Naive B cell (primary cell): ENCODE measurements at regions not wholly inside any gene's neighbourhood (a gene's known extent, or its start where the extent isn't known, plus 50 kb on each side); places are given as distances from the start of the nearest gene placed in this dataset.

Experiments used
- ATAC-seq, 2 donors: fragments of 150-1000 bp; cut with Tn5 transposase; 2 replicates each; pipeline ENCODE4 v1.10.0; 2021; ENCODE audit warnings: low read depth in 2 of 2, mild to moderate bottlenecking in 2 of 2, moderate library complexity in 2 of 2
- DNase-seq: peaks from one replicate; pipeline ENCODE4 v3.0.0; 2022
- H3K27ac Mint-ChIP-seq, 6 donors: one replicate each; pipeline ENCODE4 v1.8.0; 2020 to 2022; ENCODE audit warnings: mild to moderate bottlenecking in 6 of 6, mixed read lengths in 6 of 6, moderate library complexity in 5 of 6, inconsistent platforms in 2 of 6
- H3K27me3 Mint-ChIP-seq, 3 donors: one replicate each; pipeline ENCODE4 v1.8.0; 2021 to 2022; ENCODE audit warnings: mixed read lengths in 3 of 3, mild to moderate bottlenecking in 1 of 3
- H3K36me3 Mint-ChIP-seq, 2 donors: one replicate each; pipeline ENCODE4 v1.8.0; 2020 to 2022; ENCODE audit warnings: mixed read lengths in 2 of 2, inconsistent platforms in 1 of 2, mild to moderate bottlenecking in 1 of 2
- H3K4me1 Mint-ChIP-seq, 3 donors: one replicate each; pipeline ENCODE4 v1.8.0; 2020 to 2022; ENCODE audit warnings: mixed read lengths in 3 of 3, inconsistent platforms in 1 of 3, mild to moderate bottlenecking in 1 of 3, moderate library complexity in 1 of 3
- H3K4me3 Mint-ChIP-seq, 8 donors: one replicate each; pipeline ENCODE4 v1.8.0; 2020 to 2022; ENCODE audit warnings: mild to moderate bottlenecking in 8 of 8, mixed read lengths in 8 of 8, moderate library complexity in 8 of 8, inconsistent platforms in 2 of 8
- H3K9me3 Mint-ChIP-seq, 7 donors: one replicate each; pipeline ENCODE4 v1.8.0; 2020 to 2022; ENCODE audit warnings: mixed read lengths in 7 of 7, mild to moderate bottlenecking in 5 of 7, inconsistent platforms in 2 of 7, moderate library complexity in 1 of 7

GRCh38 chr15:95733931-95734330 is 596.6 kb upstream of the NR2F2 start:
- Mint-ChIP-seq H3K27ac (no peak overlapping the region), H3K4me3 (peak overlapping the region in 3 of 8 donors; percentile 25 to 74 (median 61)), H3K9me3 (peaks cover 6 to 18% (median 13%) of the 10 kb centered on the region in 7 donors), H3K27me3 (peaks cover 0 to under 1% (median 0%) of the 10 kb centered on the region in 3 donors), H3K4me1 (peaks cover 7 to 38% (median 28%) of the 10 kb centered on the region in 3 donors), H3K36me3 (no peaks in the 10 kb centered on the region)
- DNase-seq (no peak), ATAC-seq (peak; percentile 18 to 77)

GRCh38 chr15:95734422-95735316 is 595.8 kb upstream of the NR2F2 start:
- Mint-ChIP-seq H3K27ac (peak overlapping the region in 3 of 6 donors; percentile 9 to 64 (median 26)), H3K4me3 (peak overlapping the region in 7 of 8 donors; percentile 25 to 78 (median 53)), H3K9me3 (peaks cover 6 to 18% (median 13%) of the 10 kb centered on the region in 7 donors), H3K4me1 (peaks cover 7 to 38% (median 28%) of the 10 kb centered on the region in 3 donors), H3K36me3 (no peaks in the 10 kb centered on the region), H3K27me3 (peaks cover 0 to 4% (median 0%) of the 10 kb centered on the region in 3 donors)
- ATAC-seq (no peak), DNase-seq (no peak)

GRCh38 chr15:95737060-95737459 is 593.4 kb upstream of the NR2F2 start:
- ATAC-seq (no peak), DNase-seq (no peak)
- H3K27me3 Mint-ChIP-seq: peaks cover 0 to 4% (median 0%) of the 10 kb centered on the region in 3 donors
- peaks cover 6 to 18% (median 13%) of the 10 kb centered on the region in 7 donors for H3K9me3 Mint-ChIP-seq
- H3K4me3 Mint-ChIP-seq: no peak overlapping the region
- H3K36me3 Mint-ChIP-seq: no peaks in the 10 kb centered on the region
- no peak overlapping the region for H3K27ac Mint-ChIP-seq
- peaks cover 9 to 47% (median 38%) of the 10 kb centered on the region in 3 donors for H3K4me1 Mint-ChIP-seq

DNA sequence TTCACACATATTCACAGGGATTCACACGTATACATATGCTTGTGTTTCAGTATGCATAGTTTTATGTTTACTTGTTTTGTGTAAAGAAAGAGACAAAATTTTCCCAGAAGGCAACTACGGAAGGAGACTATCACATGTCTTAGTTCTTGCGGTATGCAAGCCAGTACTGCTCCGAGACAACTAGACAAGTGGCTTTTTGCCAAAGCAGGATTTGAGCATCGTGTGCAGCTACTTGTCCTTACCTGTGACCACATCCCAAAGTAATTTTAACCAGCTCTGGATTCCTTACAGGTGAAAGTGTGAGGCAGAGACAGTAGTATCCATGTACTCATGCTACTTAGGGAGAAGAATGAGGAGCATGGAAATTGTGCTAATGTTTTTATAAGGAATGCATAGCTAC is 591.4 kb upstream of the NR2F2 start:
- Mint-ChIP-seq H3K36me3 (no peaks in the 10 kb centered on the region), H3K27ac (no peak overlapping the region), H3K4me1 (peaks cover 11 to 42% (median 36%) of the 10 kb centered on the region in 3 donors), H3K27me3 (peaks cover 0 to 4% (median 0%) of the 10 kb centered on the region in 3 donors), H3K9me3 (peaks cover 9 to 30% (median 13%) of the 10 kb centered on the region in 7 donors), H3K4me3 (no peak overlapping the region)
- no peak for ATAC-seq
- DNase-seq: no peak

DNA sequence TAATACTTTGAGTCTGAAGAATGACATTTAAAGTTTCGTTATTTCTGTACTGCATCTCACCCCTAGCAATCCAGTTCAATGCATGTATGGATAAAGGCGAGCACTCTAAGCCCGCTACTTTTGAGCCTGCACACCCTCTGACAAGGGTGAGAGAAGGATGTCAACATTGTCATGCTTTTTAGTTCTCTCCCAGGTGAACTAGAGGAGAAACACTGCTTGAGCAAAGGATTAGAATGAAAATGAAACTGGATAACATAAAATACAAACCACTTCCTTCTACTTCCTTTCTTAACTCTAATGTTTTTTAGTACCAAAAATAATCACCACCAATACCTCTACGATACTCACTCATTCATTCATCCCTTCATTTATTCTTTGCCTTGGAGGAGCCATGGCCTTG is 588.7 kb upstream of the NR2F2 start:
- ATAC-seq (no peak), DNase-seq (no peak)
- H3K27ac Mint-ChIP-seq: no peak overlapping the region

GRCh38 chr15:95742256-95742655 is 588.2 kb upstream of the NR2F2 start:
- ATAC-seq (no peak), DNase-seq (no peak)
- Mint-ChIP-seq H3K9me3 (peaks cover 0 to 16% (median 3%) of the 10 kb centered on the region in 7 donors), H3K27ac (no peak overlapping the region), H3K27me3 (peaks cover 0 to 4% (median 0%) of the 10 kb centered on the region in 3 donors), H3K36me3 (no peaks in the 10 kb centered on the region), H3K4me1 (peaks cover 3 to 16% (median 15%) of the 10 kb centered on the region in 3 donors), H3K4me3 (peak overlapping the region in 1 of 8 donors; percentile 17)

More for the DNA sequence above, 588.7 kb upstream of the NR2F2 start:
- Mint-ChIP-seq H3K27me3 (peaks cover 0 to 4% (median 0%) of the 10 kb centered on the region in 3 donors), H3K9me3 (peaks cover 0 to 18% (median 4%) of the 10 kb centered on the region in 7 donors), H3K36me3 (no peaks in the 10 kb centered on the region), H3K4me1 (peaks cover 3 to 16% (median 15%) of the 10 kb centered on the region in 3 donors), H3K4me3 (peak overlapping the region in 1 of 8 donors; percentile 17)

- H3K9me3 Mint-ChIP-seq: peaks cover 0 to 16% (median 2%) of the 10 kb centered on the region in 7 donors
- H3K4me1 Mint-ChIP-seq: peaks cover 3 to 16% (median 15%) of the 10 kb centered on the region in 3 donors
- DNase-seq (no peak), ATAC-seq (no peak)
- H3K4me3 Mint-ChIP-seq: no peak overlapping the region
- peaks cover 0 to 4% (median 0%) of the 10 kb centered on the region in 3 donors for H3K27me3 Mint-ChIP-seq
- H3K36me3 Mint-ChIP-seq: no peaks in the 10 kb centered on the region
- H3K27ac Mint-ChIP-seq: no peak overlapping the region
These were observed 587.7 kb upstream of the NR2F2 start for GRCh38 chr15:95742836-95743235.

GRCh38 chr15:95757171-95757570 is 573.3 kb upstream of the NR2F2 start:
- Mint-ChIP-seq H3K27ac (no peak overlapping the region), H3K27me3 (no peaks in the 10 kb centered on the region), H3K4me1 (no peaks in the 10 kb centered on the region), H3K9me3 (peaks cover 0 to 4% (median 0%) of the 10 kb centered on the region in 7 donors), H3K4me3 (no peak overlapping the region), H3K36me3 (no peaks in the 10 kb centered on the region)
- ATAC-seq (no peak), DNase-seq (no peak)

- no peak for ATAC-seq
- H3K36me3 Mint-ChIP-seq: no peaks in the 10 kb centered on the region
- no peaks in the 10 kb centered on the region for H3K27me3 Mint-ChIP-seq
- no peak overlapping the region for H3K4me3 Mint-ChIP-seq
- no peak for DNase-seq
- H3K9me3 Mint-ChIP-seq: peaks cover 0 to 3% (median 0%) of the 10 kb centered on the region in 7 donors
- H3K4me1 Mint-ChIP-seq: no peaks in the 10 kb centered on the region
- H3K27ac Mint-ChIP-seq: no peak overlapping the region
These were observed 572.0 kb upstream of the NR2F2 start for GRCh38 chr15:95758451-95758850.

- Mint-ChIP-seq H3K4me3 (no peak overlapping the region), H3K27ac (no peak overlapping the region), H3K9me3 (no peaks in the 10 kb centered on the region), H3K27me3 (no peaks in the 10 kb centered on the region), H3K36me3 (no peaks in the 10 kb centered on the region), H3K4me1 (no peaks in the 10 kb centered on the region)
- ATAC-seq (no peak), DNase-seq (no peak)
These were observed 571.6 kb upstream of the NR2F2 start for GRCh38 chr15:95758851-95759250.

- no peak overlapping the region for H3K27ac Mint-ChIP-seq
- H3K4me3 Mint-ChIP-seq: no peak overlapping the region
- no peak for ATAC-seq
- peaks cover 0 to 1% (median 0%) of the 10 kb centered on the region in 7 donors for H3K9me3 Mint-ChIP-seq
- no peak for DNase-seq
- no peaks in the 10 kb centered on the region for H3K36me3 Mint-ChIP-seq
- H3K4me1 Mint-ChIP-seq: no peaks in the 10 kb centered on the region
- no peaks in the 10 kb centered on the region for H3K27me3 Mint-ChIP-seq
These were observed 570.0 kb upstream of the NR2F2 start for GRCh38 chr15:95760508-95760907.

GRCh38 chr15:95761501-95762165 is 568.9 kb upstream of the NR2F2 start:
- Mint-ChIP-seq H3K36me3 (no peaks in the 10 kb centered on the region), H3K27ac (no peak overlapping the region), H3K4me3 (no peak overlapping the region), H3K9me3 (peaks cover 0 to 1% (median 0%) of the 10 kb centered on the region in 7 donors), H3K27me3 (no peaks in the 10 kb centered on the region), H3K4me1 (no peaks in the 10 kb centered on the region)
- DNase-seq: no peak
- ATAC-seq: no peak

DNA sequence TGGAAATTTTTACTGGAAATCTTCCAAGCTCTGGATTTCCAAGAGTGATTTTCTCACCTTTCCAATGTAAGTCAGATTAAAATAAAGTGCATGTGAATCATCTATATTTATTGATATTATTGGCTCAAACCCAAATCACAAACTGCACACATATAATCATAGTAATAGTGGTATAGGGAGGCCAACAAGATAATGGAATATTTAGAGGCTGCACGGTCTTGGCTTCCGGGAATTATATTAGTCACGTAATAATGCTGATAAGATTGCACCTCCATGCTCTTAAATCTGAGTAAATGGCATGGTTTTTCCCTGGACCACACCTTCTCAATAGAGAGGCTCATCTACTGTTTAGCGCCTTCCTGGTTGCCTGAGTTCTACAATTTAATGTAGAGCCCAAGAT is 567.1 kb upstream of the NR2F2 start:
- no peaks in the 10 kb centered on the region for H3K36me3 Mint-ChIP-seq
- H3K9me3 Mint-ChIP-seq: peaks cover 0 to 1% (median 0%) of the 10 kb centered on the region in 7 donors
- H3K4me1 Mint-ChIP-seq: no peaks in the 10 kb centered on the region
- no peak overlapping the region for H3K27ac Mint-ChIP-seq
- DNase-seq (no peak), ATAC-seq (no peak)
- H3K4me3 Mint-ChIP-seq: no peak overlapping the region
- no peaks in the 10 kb centered on the region for H3K27me3 Mint-ChIP-seq
